ENCODE measurements at regions not wholly inside any gene's neighbourhood (a gene's known extent, or its start where the extent isn't known, plus 50 kb on each side); places are given as distances from the start of the nearest gene placed in this dataset.

DNA sequence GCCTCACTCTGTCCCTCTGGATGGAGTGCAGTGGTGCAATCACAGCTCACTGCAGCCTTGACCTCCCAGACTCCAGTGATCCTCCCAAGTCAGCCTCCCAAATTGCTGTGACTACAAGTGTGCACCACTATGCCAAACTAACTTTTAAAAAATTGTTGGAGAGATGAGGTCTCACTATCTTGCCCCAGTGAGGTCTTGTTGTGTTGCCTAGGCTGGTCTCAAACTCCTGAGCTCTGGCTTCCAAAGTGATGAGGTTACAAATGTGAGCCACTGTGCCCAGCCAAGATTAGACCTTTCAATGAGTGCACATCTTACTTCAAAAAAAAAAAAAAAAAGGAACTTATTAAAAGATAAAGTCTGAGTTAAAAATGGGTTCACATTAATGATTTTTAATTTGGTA lies 1838.1 kb upstream of the DEFB115 start:
- no peak overlapping the region for H2AK5ac ChIP-seq (ENCODE audit: insufficient read length, low read length)
- no peak overlapping the region for H3K4ac ChIP-seq (ENCODE audit: low read depth, low read length)
- no peaks in the 10 kb centered on the region for H3K4me1 ChIP-seq (ENCODE audit: insufficient read depth, low read length)
- H3K27ac Mint-ChIP-seq: no peak overlapping the region
- no peak overlapping the region for H3K4me2 ChIP-seq (ENCODE audit: insufficient read depth, insufficient read length, low read length)
- DNase-seq: no peak
- peaks cover 31% of the 10 kb centered on the region for H3K9me3 ChIP-seq (ENCODE audit: control insufficient read depth, low read depth, low read length)
- no peaks in the 10 kb centered on the region for H3K4me1 Mint-ChIP-seq
- no peaks in the 10 kb centered on the region for H3K79me2 ChIP-seq (ENCODE audit: insufficient read depth, low read length)
- no peak overlapping the region for H3K56ac ChIP-seq (ENCODE audit: insufficient read length, low read depth, low read length)
- H3K23ac ChIP-seq (ENCODE audit: insufficient read length, low read depth, low read length): no peak overlapping the region
- H4K5ac ChIP-seq (ENCODE audit: insufficient read length, low read depth, low read length): no peak overlapping the region
- H2BK12ac ChIP-seq (ENCODE audit: insufficient read length, low read depth, low read length): no peak overlapping the region
- no peak overlapping the region for H2BK120ac ChIP-seq (ENCODE audit: low read depth, low read length, poor library complexity, severe bottlenecking)
- no peak overlapping the region for H2BK5ac ChIP-seq (ENCODE audit: insufficient read length, low read length)
- H4K20me1 ChIP-seq (ENCODE audit: control insufficient read depth, insufficient read depth, insufficient read length): no peaks in the 10 kb centered on the region
- H3K18ac ChIP-seq (ENCODE audit: insufficient read length, low read depth, low read length): no peak overlapping the region
- no peaks in the 10 kb centered on the region for H3K27me3 ChIP-seq (ENCODE audit: insufficient read depth, low read length)
- H2AFZ ChIP-seq (ENCODE audit: low read length): no peak overlapping the region
- no peak overlapping the region for H4K8ac ChIP-seq (replicated peaks; ENCODE audit: insufficient read length, low read depth, low read length)
- no peak overlapping the region for H2BK20ac ChIP-seq (ENCODE audit: low read depth, low read length, poor library complexity, severe bottlenecking)
- H3K79me1 ChIP-seq (ENCODE audit: insufficient read depth, low read depth, low read length, poor library complexity, severe bottlenecking): no peaks in the 10 kb centered on the region
- no peaks in the 10 kb centered on the region for H3K27me3 Mint-ChIP-seq (ENCODE audit: low read depth)
- TF ChIP-seq, protein P1, sequence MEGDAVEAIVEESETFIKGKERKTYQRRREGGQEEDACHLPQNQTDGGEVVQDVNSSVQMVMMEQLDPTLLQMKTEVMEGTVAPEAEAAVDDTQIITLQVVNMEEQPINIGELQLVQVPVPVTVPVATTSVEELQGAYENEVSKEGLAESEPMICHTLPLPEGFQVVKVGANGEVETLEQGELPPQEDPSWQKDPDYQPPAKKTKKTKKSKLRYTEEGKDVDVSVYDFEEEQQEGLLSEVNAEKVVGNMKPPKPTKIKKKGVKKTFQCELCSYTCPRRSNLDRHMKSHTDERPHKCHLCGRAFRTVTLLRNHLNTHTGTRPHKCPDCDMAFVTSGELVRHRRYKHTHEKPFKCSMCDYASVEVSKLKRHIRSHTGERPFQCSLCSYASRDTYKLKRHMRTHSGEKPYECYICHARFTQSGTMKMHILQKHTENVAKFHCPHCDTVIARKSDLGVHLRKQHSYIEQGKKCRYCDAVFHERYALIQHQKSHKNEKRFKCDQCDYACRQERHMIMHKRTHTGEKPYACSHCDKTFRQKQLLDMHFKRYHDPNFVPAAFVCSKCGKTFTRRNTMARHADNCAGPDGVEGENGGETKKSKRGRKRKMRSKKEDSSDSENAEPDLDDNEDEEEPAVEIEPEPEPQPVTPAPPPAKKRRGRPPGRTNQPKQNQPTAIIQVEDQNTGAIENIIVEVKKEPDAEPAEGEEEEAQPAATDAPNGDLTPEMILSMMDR (conservative IDR thresholded peaks at IDR 0.05): no peak
- no peak overlapping the region for H3T11ph ChIP-seq (ENCODE audit: low read length)
- H3K14ac ChIP-seq (ENCODE audit: insufficient read depth, low read length): no peak overlapping the region
- H3K4me3 Mint-ChIP-seq: no peak overlapping the region
- H3K9me3 Mint-ChIP-seq: peaks cover 56 to 62% of the 10 kb centered on the region in 2 experiments
- H3K23me2 ChIP-seq (ENCODE audit: insufficient read length, low read depth, low read length, poor library complexity, severe bottlenecking): no peaks in the 10 kb centered on the region
- H4K91ac ChIP-seq (ENCODE audit: insufficient read length, low read depth, low read length): no peak overlapping the region
- no peak overlapping the region for H3K9ac ChIP-seq (ENCODE audit: extremely low read depth, insufficient read length, low read length)
- H3K27ac ChIP-seq (ENCODE audit: insufficient read length, low read depth, low read length): no peak overlapping the region
- peaks cover 4 to 10% (median 5%) of the 10 kb centered on the region in 3 experiments; a peak in 3 of 7 replicates for H3K36me3 Mint-ChIP-seq (ENCODE audit: insufficient read depth in 1 of 3, low read depth in 3 of 3)
- no peak overlapping the region for H2BK15ac ChIP-seq (ENCODE audit: low read depth, low read length)

Data from H9 (cell line).